ENCODE measurements at regions not wholly inside any gene's neighbourhood (a gene's known extent, or its start where the extent isn't known, plus 50 kb on each side); places are given as distances from the start of the nearest gene placed in this dataset.
"Not testable (repeated sequence)": the region's sequence is repeated elsewhere in the genome, so short reads cannot be mapped to it uniquely, and the experiment has no call there.

- no peaks in the 10 kb centered on the region for H3K9me3 Mint-ChIP-seq
- no peaks in the 10 kb centered on the region for H3K36me3 Mint-ChIP-seq (ENCODE audit: low read depth)
- CTCF ChIA-PET = no interaction called here
- no peak for TF ChIP-seq CTCF (IDR thresholded peaks at IDR 0.05)
- no peak overlapping the region for H3K4me3 Mint-ChIP-seq
- ATAC-seq (no peak), DNase-seq (no peak)
- H3K27ac Mint-ChIP-seq = no peak overlapping the region
- H3K4me1 Mint-ChIP-seq (ENCODE audit: low read depth) = no peaks in the 10 kb centered on the region
- intact Hi-C loops (cut with micrococcal nuclease) = no loop called here
- peaks cover 12% of the 10 kb centered on the region for H3K27me3 Mint-ChIP-seq
- POLR2A ChIA-PET = no interaction called here
Measured at GRCh38 chr4:151538963-151539362, 130.0 kb downstream of the FHIP1A start.

- H3K4me3 Mint-ChIP-seq = no peak overlapping the region
- no peak for ATAC-seq
- no peaks in the 10 kb centered on the region for H3K4me1 Mint-ChIP-seq (ENCODE audit: low read depth)
- H3K27ac Mint-ChIP-seq = no peak overlapping the region
- intact Hi-C loops (cut with micrococcal nuclease) = no loop called here
- H3K36me3 Mint-ChIP-seq (ENCODE audit: low read depth) = no peaks in the 10 kb centered on the region
- ChIA-PET POLR2A (interaction anchor here (0.6 kb wide), 1 partner anchor 338 kb away, joined by 4 read pairs; no protein-coding TSS in a partner anchor), CTCF (no interaction called here)
- DNase-seq = no peak
- no peak for TF ChIP-seq CTCF (IDR thresholded peaks at IDR 0.05)
- no peaks in the 10 kb centered on the region for H3K9me3 Mint-ChIP-seq
- peaks cover 13% of the 10 kb centered on the region for H3K27me3 Mint-ChIP-seq
Measured at GRCh38 chr4:151540728-151541388, 131.9 kb downstream of the FHIP1A start.

DNA sequence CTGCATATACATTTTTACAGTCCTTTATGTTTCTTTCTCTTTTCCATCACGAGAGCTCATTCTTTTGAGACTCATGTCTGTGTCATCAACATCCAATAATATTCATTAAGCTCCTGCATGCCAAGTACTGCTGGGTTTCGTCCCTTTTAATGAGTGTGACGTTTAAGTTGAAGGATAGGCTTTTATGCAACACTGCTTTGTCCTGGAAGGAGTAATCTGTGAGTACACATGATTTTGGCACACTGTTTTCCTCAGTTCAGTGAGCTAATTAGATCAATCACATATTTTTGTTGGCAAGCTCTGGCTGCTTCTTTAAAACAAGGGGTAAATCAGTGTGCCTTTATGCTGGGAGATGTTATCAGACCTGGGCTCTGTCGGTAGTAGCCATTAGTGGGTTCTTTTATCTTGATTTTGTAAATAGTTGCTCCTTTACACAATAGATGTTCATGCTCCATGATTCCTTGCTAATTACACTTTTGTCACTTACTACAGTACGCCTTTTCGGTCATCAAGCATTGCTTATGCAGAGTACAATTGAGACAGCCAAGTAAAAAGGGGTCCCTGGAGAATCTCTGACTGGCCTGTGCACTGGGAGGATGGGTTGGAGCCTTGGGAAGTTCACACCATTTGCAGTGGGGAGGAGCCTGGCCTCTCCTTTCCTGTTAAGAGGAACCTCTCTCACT lies 132.6 kb downstream of the FHIP1A start:
- Mint-ChIP-seq H3K4me1 (ENCODE audit: low read depth) (no peaks in the 10 kb centered on the region), H3K36me3 (ENCODE audit: low read depth) (no peaks in the 10 kb centered on the region), H3K9me3 (no peaks in the 10 kb centered on the region), H3K4me3 (no peak overlapping the region), H3K27me3 (peaks cover 14% of the 10 kb centered on the region), H3K27ac (no peak overlapping the region)
- TF ChIP-seq CTCF (IDR thresholded peaks at IDR 0.05) = no peak
- no peak for ATAC-seq
- intact Hi-C loops (cut with micrococcal nuclease) = no loop called here
- ChIA-PET POLR2A (no interaction called here), CTCF (no interaction called here)
- no peak for DNase-seq

- Mint-ChIP-seq H3K4me1 (ENCODE audit: low read depth) (no peaks in the 10 kb centered on the region), H3K27me3 (peaks cover 7% of the 10 kb centered on the region), H3K36me3 (ENCODE audit: low read depth) (no peaks in the 10 kb centered on the region), H3K27ac (no peak overlapping the region), H3K4me3 (no peak overlapping the region), H3K9me3 (peaks cover 6% of the 10 kb centered on the region)
- ATAC-seq (no peak), DNase-seq (no peak)
- intact Hi-C loops (cut with micrococcal nuclease) = no loop called here
- ChIA-PET CTCF (no interaction called here), POLR2A (no interaction called here)
- no peak for TF ChIP-seq CTCF (IDR thresholded peaks at IDR 0.05)
Measured at GRCh38 chr4:151548708-151549107, 139.7 kb downstream of the FHIP1A start.

- H3K9me3 Mint-ChIP-seq; DNase-seq; H3K4me1 Mint-ChIP-seq (ENCODE audit: low read depth); intact Hi-C loops (cut with micrococcal nuclease); H3K4me3 Mint-ChIP-seq; H3K27ac Mint-ChIP-seq; POLR2A ChIA-PET; CTCF ChIA-PET; H3K36me3 Mint-ChIP-seq (ENCODE audit: low read depth); ATAC-seq: not testable (repeated sequence)
- peaks cover 11% of the 10 kb centered on the region for H3K27me3 Mint-ChIP-seq
Measured at GRCh38 chr4:151549378-151549777, 140.4 kb downstream of the FHIP1A start.
